ENCODE measurements at regions not wholly inside any gene's neighbourhood (a gene's known extent, or its start where the extent isn't known, plus 50 kb on each side); places are given as distances from the start of the nearest gene placed in this dataset.
A peak's percentile ranks its signal among the peaks of the same experiment; 100 is the strongest.
"Not testable (repeated sequence)": the region's sequence is repeated elsewhere in the genome, so short reads cannot be mapped to it uniquely, and the experiment has no call there.

DNA sequence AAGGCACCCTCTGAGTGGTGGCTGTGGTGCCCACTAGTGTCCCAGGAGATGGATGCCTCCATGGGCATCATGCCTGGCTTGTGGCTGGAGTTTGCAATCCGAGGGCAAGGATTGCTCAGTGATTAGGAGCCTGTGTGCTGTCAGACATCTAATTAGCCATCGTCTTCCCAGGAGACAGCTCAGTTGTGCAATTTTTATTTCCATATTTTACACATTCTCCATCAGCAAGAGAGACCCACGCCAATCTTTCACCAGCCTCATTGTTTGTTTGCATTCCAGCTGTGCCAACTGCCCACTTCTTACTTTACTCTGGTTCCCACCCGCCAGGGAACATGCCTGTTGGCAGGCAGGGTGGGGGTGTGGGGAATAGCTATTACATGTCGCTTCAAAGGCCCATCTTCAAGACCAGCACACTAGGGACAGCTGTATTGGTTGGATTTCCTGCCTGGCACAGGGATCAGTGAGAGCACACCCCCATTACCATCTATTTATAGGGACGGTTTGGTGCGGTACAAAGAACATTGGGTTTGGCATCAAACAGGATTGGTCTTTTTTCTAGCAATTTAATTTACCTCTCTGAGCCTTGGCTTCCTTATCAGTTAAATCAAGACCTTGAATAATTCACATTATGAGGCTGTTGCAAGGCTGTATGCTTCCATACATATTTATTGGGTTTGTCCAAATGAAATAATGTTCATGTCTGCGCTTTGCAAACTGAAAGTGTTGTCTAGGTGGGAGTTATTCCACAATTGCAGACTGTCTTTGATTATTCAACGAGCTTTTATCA is 80.7 kb upstream of the NAV2 start:
- no peak overlapping the region for H3K4me3 ChIP-seq (ENCODE audit: low read depth, low read length)
- no peak for DNase-seq (ENCODE audit: low read depth)

DNA sequence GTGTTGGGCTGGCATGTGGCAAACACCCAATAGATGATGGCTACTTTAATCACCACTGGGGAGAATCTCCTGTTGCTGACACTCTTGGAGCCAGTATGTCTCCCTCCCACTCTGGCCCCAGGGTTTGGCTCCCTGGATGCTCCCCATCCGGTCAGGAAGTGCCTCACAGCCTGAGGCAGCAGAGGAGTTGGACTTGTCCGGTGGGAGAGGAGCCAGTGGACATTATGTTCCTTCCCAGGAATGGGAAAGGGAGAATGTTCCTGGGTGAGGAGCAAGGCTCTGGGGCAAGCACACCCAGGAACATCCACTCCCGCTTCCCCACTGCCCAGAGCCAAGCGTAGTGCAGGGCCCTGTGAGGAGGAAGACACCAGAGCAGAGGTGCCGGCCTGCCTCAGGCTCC is 84.6 kb upstream of the NAV2 start:
- DNase-seq (ENCODE audit: low read depth) = peak; percentile 88
- H3K4me3 ChIP-seq (ENCODE audit: low read depth, low read length) = no peak overlapping the region

DNA sequence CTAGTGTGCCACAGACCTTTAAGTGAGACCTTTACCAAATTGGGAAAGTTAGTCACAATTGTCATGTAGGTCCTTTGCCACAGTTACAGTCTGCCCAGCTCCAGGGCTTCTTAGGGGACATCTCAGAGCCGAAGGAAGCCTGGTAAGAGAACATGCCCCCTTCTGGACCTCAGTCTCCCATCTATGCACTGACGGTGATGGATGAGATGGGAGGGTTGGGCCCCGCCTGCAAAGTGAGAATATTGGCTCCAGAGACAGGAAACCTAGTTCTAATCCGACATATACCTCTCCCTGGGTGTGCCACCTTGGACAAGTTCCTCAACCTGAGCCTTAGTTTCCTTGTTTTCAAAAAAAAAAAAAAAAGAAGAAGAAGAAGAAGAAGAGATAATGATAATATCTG is 85.1 kb upstream of the NAV2 start:
- H3K4me3 ChIP-seq (ENCODE audit: low read depth, low read length) = no peak overlapping the region
- DNase-seq (ENCODE audit: low read depth) = no peak

DNA sequence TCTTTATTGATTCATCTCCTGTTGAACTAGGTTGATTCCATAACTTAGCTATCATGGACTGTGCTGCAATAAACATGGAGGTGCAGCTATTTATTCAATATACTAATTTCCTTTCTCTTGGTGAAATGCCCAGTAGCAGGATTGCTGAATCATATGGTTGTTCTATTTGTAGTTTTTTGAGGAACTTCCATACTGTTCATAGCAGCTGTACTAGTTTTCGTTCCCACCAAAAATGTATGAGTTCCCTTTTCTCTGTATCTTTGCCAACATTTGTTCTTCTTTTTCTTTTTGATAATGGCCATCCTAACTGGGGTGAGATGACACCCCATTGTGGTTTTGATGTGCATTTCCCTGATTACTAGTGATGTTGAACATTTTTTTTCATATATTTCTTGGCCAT is 87.2 kb upstream of the NAV2 start:
- no peak overlapping the region for H3K4me3 ChIP-seq (ENCODE audit: low read depth, low read length)
- no peak for DNase-seq (ENCODE audit: low read depth)

DNA sequence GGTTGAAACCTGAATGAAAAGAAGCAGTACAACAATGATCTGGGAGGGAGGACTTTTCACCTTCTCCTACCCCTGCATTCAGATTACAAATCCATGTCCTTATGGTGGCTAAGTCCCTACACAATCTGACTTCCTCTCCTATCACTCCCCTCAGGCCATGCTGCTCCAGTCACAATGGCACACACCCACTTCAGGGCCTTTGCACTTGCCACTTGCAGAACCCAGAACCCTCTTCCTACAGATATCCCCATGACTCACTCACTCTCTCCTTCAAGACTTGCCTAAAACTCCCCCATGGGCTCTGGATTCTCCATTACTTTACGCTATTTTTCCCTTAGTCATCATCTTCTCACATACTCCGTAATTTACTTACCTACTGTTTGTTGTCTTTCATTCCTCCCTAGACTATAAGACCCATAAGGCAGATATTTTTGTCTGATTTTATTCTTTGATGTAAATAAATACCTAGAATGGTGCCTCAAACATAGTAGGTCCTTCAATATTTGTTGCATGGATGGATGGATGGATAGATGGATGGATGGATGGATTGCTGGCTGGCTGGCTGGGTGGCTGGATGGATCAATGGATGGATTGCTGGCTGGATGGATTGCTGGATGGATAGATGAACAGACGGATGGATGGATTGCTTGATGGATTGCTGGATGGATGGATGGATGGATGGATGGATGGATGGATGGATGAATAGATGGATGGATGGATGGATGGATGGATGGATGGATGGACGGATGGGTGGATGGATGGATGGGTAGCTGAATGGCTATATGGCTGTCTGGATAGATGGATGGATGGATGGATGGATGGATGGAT is 94.7 kb upstream of the NAV2 start:
- no peak overlapping the region for H3K4me3 ChIP-seq (ENCODE audit: low read depth, low read length)
- DNase-seq (ENCODE audit: low read depth) = no peak

DNA sequence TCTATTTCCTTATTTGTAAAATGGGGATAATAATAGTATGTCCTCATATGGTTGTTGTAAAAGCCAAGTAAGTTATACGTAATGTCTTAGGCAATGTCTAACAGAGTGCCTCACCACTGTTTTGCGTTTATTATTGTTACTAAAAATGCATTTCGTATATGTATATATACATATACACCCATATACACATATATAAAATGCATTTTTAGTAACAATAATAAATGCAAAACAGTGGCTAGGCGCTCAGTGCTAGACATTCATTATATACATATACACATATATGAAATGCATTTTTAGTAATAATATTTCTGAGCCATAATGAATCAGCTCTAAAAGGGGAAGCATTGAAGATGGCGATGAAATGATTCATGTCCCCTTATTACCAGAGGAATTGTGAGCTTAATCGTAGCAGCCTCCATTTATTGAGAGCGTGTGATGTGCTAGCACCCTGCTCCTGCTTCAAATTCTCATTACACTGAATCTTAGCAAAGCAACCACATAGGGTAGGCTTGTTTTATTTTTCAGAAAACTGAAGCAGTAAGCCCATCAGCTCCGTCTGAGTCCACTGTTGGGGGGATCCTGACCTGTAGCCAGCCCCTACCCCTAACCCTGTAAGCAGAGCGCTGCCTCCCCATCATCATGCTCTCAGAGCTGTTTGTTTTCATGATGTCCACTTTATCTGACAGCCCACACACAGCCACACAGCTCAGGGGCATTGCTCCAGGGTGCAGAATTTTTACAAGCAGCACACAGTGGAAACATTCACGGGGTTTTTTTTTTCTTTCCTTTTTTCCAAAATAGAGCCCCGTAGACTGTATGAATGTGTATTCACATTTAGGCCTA is 97.1 kb upstream of the NAV2 start:
- H3K4me3 ChIP-seq (ENCODE audit: low read depth, low read length) = no peak overlapping the region
- DNase-seq (ENCODE audit: low read depth) = no peak

DNA sequence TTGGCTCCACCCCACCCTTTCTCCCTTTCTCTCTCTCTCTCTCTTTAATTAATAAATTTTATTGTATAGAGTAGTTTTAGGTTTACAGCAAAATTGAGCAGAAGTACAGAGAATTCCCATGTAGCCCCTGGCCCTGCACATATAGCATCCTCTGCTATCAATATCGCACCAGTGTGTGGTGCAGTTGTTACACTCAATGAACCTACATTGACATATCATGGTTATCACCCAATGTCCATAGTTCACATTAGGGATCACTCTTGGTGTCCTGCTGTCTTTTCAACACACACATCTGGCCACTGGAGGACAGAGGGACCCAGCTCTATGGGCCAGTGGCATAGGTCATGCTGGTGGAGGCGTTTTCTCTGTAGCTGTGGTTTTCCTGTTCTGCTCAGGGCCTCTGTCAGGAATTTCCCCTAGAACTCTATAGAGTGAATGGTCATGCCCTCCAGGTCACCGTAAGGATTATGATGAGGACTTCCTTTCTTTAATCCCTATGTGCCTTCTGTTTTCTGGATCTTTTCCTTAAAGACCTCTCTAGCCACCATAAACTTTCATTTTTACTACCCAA is 98.2 kb upstream of the NAV2 start:
- H3K4me3 ChIP-seq (ENCODE audit: low read depth, low read length) = no peak overlapping the region
- DNase-seq (ENCODE audit: low read depth) = no peak

DNA sequence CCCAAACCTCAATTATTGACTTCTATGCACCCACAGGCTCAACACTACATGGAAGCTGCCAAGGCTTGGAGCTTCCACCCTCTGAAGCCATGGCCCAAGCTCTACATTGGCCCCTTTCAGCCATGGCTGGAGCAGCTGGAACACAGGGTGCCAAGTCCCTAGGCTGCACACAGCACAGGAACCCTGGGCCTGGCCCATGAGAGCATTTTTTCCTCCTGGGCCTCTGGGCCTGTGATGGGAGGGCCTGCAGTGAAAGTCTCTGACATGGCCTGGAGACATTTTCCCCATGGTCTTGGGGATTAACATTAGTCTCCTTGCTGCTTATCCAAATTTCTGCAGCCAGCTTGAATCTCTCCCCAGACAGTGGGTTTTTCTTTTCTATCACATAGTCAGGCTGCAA is 100.6 kb upstream of the NAV2 start:
- not testable (repeated sequence) for DNase-seq (ENCODE audit: low read depth); H3K4me3 ChIP-seq (ENCODE audit: low read depth, low read length)

DNA sequence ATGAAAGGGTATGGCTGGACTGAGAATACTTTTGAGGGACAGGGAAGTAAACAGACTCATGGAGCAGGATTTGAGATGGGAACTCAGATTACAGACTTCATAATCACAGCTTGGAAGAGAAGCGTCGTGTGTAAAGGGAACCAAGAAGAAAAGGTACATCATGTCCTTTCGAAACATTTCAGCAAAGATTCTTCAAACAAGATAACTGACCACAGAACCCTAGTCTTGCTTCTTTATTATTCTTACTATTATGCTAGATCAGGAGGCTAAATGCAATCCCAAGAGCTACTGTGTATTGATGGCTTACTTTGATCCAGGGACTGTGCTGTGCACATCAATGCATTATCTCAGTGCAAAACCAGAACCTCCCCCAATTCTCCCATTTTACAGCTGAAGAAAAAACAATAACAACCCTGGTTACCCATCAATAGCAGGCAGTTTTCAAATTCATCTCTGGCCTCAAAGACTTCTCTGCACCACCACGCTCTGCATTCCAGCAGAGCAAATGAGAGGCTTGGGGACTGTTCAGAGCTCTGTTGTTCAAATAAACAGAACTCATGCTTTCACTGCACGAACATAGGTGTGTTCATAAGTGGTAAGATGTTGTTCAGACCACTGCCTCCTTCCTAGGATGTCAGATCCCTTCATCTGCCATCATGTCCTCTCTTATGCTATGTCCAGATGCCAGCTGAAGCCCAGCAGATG is 104.8 kb upstream of the NAV2 start:
- no peak overlapping the region for H3K4me3 ChIP-seq (ENCODE audit: low read depth, low read length)
- no peak for DNase-seq (ENCODE audit: low read depth)

DNA sequence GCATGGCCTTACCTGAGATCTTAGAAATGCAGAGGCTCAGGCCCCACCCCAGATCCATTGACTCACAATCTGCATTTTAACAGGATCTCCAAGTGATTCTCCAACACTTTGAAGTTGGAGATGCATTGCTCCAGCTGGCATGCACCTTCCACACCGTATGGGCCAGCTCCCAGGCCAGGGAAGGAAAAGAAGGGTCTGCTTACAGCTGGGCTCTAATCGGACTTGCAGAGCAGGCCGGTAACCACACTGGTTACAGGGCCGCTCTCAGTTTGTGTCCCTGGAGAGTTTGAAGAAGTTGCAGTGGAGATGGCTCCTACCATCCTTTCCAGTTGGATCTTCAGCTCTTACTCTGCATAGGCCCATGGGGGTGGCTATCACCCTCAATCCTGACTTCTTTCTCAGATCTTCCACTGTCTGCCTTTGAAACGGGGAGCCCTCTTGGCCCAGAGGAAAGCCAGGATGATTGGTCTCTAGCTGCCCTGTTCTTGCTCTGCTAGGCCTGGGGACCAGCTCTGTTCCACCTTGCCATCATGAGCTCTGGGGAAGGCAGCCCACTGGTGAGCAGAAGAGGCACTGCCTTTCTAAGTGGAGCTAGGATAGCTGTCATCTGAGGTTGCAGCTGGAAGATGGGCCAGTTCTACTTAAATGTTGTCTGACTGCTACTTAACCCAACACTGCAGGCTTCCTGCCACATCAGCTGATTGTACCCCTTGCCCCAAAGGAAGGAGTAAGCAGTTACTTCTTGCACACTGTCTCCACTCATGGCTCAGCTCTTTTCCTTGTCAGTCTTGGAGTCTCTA is 105.6 kb upstream of the NAV2 start:
- no peak overlapping the region for H3K4me3 ChIP-seq (ENCODE audit: low read depth, low read length)
- no peak for DNase-seq (ENCODE audit: low read depth)

DNA sequence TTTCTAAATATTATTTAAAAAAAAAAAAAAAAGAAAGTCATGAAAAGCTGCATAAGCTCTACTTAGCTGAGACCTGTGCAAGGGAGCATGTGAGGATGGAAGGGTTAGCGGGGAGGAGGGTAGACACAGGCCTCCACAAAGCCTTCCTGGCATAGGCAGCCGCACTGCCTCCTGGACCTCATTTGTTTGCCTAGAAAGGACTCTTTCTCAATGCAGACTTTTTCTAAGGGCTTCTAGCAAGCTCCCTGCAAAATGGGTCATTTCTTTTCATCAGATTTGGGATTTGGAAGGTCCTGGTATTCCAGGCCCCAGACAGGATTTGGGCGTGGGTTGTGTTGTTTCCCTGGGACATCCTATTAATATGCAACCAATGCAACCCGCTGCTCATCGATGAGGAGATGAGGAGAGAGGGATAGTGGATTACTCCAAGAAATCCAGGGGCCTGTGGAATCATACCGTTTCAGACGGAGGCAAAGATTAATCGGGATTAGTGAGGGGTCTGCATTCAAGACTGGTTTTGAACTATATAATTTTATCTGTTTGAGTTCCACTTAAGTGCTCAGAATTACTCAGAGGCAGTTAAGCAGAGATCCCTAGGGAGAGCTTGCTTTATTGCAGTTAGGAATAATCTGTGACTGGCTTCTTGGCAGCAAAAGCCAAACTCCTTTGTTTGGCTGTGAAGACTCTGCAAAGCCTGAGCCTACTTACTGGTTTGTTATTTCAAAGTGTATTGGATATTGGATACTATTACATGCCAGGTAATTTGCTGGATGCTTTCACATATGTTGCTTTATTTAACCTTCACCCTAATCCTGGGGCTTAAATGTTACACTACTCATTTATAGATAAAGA is 106.9 kb upstream of the NAV2 start:
- peak; percentile 88 for DNase-seq (ENCODE audit: low read depth)
- H3K4me3 ChIP-seq (ENCODE audit: low read depth, low read length) = no peak overlapping the region

DNA sequence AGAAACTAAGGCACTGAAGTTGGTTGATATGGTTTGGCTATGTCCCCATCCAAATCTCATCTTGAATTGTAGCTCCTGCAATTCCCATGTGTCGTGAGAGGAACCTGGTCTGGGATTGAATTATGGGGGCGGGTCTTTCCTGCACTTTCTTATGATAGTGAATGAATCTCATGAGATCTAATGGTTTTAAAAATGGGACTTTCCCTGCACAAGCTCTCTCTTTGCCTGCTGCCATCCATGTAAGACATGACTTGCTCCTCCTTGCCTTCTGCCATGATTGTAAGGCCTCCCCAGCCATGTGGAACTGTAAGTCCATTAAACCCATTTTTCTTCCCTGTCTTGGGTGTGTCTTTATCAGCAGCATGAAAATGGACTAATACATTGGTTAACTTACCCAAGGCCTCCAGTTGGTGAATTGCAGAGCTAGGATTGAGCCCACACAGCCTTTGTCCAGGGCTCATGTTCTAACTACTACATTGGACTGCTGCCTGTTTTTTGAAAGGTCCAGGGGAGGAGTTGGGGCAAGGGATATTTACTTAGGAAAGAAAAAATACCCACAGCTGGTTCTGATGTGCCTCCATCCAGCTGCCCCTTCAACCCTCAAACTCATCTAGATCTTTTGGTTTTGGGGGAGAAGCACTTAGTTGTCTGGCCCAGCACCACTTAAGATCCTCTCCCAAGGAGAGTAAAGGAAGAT is 107.8 kb upstream of the NAV2 start:
- no peak overlapping the region for H3K4me3 ChIP-seq (ENCODE audit: low read depth, low read length)
- DNase-seq (ENCODE audit: low read depth) = no peak

DNA sequence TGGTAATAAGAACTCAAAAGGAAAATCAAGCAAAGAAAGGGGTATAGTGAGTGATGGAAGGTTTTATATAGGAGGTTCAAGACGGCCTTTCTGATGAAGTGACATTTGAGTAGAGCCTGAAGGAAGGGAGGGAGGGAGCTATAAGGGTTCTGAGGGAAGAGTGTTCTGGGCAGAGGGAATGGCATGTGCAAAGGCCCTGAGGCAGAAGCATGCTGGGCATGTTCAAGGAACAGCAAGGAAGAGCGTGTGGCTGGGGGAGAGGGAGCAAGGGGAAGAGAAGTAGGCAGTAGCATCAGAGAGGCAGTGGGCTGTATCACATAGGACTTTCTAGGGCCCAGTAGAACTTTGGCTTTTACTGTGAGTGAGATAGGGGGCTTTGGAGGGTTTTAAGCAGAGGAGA is 108.9 kb upstream of the NAV2 start:
- no peak for DNase-seq (ENCODE audit: low read depth)
- no peak overlapping the region for H3K4me3 ChIP-seq (ENCODE audit: low read depth, low read length)

DNA sequence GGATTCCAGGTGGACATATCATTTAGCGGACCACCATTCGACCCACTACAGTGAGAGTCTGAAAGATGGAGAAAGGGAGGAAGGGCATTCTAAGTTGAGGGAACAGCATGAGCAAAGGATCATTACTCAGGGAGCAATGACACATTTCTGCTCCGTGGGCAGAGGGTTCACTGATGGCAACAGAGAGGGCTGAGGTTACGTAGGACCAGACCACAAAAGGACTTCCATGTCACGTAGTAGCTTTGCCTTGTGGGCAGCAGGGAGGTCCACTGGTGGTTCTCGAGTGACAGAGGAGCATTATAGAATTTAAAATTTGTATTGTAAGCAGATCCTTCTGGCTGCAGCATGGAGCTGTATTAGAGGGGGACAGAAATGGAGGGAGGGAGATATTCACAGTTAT is 109.7 kb upstream of the NAV2 start:
- no peak for DNase-seq (ENCODE audit: low read depth)
- H3K4me3 ChIP-seq (ENCODE audit: low read depth, low read length) = no peak overlapping the region

DNA sequence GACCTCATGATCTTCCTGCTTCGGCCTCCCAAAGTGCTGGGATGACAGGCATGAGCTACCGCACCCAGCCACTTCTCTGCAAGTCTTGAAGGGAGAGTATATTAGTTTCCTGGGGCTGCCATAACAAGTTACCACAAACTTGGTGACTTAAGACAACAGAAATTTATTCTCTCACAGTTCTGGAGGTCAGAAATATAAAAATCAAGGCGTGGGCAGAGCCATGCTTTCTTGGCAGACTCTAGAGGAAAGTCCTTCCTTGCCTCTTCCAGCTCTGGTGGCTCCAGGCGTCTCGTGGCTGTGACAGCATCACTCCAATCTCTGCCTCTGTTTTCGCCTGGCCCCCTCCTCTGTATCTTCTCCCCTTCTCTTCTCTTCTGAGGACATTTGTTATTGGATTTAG is 110.2 kb upstream of the NAV2 start:
- DNase-seq (ENCODE audit: low read depth) = no peak

DNA sequence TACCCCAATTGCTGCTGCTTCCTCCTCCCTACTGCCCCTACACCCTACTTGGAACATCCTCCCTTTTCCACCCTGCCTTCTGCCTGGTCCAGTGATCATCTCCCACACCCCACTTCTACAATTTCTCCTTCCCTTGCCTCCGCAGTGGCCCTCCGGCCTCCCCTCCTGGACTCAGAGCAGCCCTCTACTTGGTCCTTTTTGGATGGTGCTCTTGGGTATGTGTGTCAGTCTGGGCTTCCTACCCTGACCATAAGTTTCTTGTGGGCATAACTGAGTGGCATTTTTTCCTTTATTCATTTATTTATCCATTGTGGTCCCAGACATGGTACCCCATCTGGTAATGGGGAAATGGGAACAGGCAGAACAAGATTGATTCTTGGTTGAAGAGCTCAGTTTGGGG is 111.4 kb upstream of the NAV2 start:
- no peak overlapping the region for H3K4me3 ChIP-seq (ENCODE audit: low read depth, low read length)
- no peak for DNase-seq (ENCODE audit: low read depth)

More for the DNA sequence above, 110.2 kb upstream of the NAV2 start:
- H3K4me3 ChIP-seq (ENCODE audit: low read depth, low read length) = no peak overlapping the region

DNA sequence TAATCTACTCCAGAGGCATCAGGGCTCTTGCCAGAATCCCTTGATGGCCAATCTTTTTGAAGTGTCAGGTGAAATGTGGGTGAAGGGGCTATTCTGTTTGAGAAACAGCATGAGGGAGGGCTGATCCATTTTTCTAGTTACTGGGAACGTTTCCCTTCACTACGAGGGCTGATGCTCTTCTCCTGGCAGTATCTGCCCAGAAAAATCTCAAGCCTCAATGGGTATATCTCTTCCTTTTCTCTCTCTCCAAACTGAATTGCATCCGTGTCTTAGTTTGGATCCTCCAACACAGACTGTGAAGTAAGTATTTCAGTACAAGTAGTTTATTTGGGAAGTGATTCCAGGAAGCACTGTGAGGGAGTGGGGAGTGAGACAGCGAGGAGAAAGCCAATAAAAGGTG is 113.0 kb upstream of the NAV2 start:
- H3K4me3 ChIP-seq (ENCODE audit: low read depth, low read length) = peak overlapping the region; percentile 37

More for the DNA sequence above, 113.0 kb upstream of the NAV2 start:
- no peak for DNase-seq (ENCODE audit: low read depth)

Measured in skeletal muscle cell (primary cell).